Hematopoietic multipotent progenitor cell treated with erythropoietin and hydrocortisone succinate and interleukin-3 and kit ligand, for 8 days (in vitro differentiated cells): ENCODE measurements at regions not wholly inside any gene's neighbourhood (a gene's known extent, or its start where the extent isn't known, plus 50 kb on each side); places are given as distances from the start of the nearest gene placed in this dataset.

Source experiments
- DNase-seq: peaks from one replicate; pipeline ENCODE4 v3.0.0-alpha.2; 2015

- peak; percentile 68 for DNase-seq
Observed at GRCh38 chr4:18593297-18594002, 571.9 kb upstream of the LCORL start.

- no peak for DNase-seq
Observed at GRCh38 chr4:18582841-18583240, 561.3 kb upstream of the LCORL start.

GRCh38 chr4:18578307-18578706 is 556.8 kb upstream of the LCORL start:
- no peak for DNase-seq

GRCh38 chr4:18572481-18572880 is 550.9 kb upstream of the LCORL start:
- no peak for DNase-seq

GRCh38 chr4:18571301-18571761 is 549.8 kb upstream of the LCORL start:
- DNase-seq = no peak

GRCh38 chr4:18570370-18570769 is 548.8 kb upstream of the LCORL start:
- DNase-seq = no peak

GRCh38 chr4:18568600-18568999 is 547.0 kb upstream of the LCORL start:
- no peak for DNase-seq

- no peak for DNase-seq
Observed at GRCh38 chr4:18566970-18567799, 545.6 kb upstream of the LCORL start.

GRCh38 chr4:18559492-18559891 is 537.9 kb upstream of the LCORL start:
- DNase-seq = no peak

- no peak for DNase-seq
Observed at GRCh38 chr4:18556402-18556801, 534.8 kb upstream of the LCORL start.

- no peak for DNase-seq
Observed at GRCh38 chr4:18540349-18540748, 518.8 kb upstream of the LCORL start.

- no peak for DNase-seq
Observed at GRCh38 chr4:18538121-18538520, 516.6 kb upstream of the LCORL start.

- no peak for DNase-seq
Observed at GRCh38 chr4:18536428-18536827, 514.9 kb upstream of the LCORL start.

GRCh38 chr4:18535948-18536347 is 514.4 kb upstream of the LCORL start:
- no peak for DNase-seq

- no peak for DNase-seq
Observed at GRCh38 chr4:18533262-18533775, 511.8 kb upstream of the LCORL start.

GRCh38 chr4:18531731-18532130 is 510.2 kb upstream of the LCORL start:
- DNase-seq = no peak

- no peak for DNase-seq
Observed at GRCh38 chr4:18529482-18529881, 507.9 kb upstream of the LCORL start.

GRCh38 chr4:18524667-18525066 is 503.1 kb upstream of the LCORL start:
- DNase-seq = no peak

GRCh38 chr4:18518098-18518497 is 496.5 kb upstream of the LCORL start:
- DNase-seq = no peak

- no peak for DNase-seq
Observed at GRCh38 chr4:18513861-18514260, 492.3 kb upstream of the LCORL start.

GRCh38 chr4:18512718-18513117 is 491.2 kb upstream of the LCORL start:
- no peak for DNase-seq

GRCh38 chr4:18511727-18512126 is 490.2 kb upstream of the LCORL start:
- no peak for DNase-seq

GRCh38 chr4:18508786-18509185 is 487.2 kb upstream of the LCORL start:
- DNase-seq = no peak

GRCh38 chr4:18480928-18481327 is 459.4 kb upstream of the LCORL start:
- DNase-seq = no peak
